Ecto neural progenitor cell (in vitro differentiated cells): ENCODE measurements at regions not wholly inside any gene's neighbourhood (a gene's known extent, or its start where the extent isn't known, plus 50 kb on each side); places are given as distances from the start of the nearest gene placed in this dataset.
"Not testable (repeated sequence)": the region's sequence is repeated elsewhere in the genome, so short reads cannot be mapped to it uniquely, and the experiment has no call there.

Source experiments
- DNase-seq: peaks from one replicate; pipeline ENCODE4 v3.0.0-alpha.2; 2018; ENCODE audit warnings: low spot score

DNA sequence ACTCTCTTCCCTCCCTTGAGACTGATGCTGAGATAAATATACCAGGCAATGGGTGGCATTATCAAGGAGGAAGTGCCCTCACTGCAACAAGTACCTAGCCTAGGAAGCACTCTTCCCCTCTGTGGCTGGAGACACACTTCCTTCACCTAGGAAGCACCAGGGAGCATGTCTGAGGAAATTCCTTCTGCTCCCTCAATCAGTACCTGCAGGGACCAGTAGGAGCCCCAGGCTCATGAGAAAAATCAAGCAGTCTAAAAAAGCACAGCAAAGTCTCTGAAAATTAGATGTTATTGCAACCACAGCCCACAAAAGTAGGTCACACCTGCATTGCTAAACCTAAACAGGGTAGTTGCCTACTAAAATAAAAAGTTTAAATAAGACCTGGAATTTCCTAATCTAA is 78.2 kb upstream of the TRPM1 start:
- no peak for DNase-seq

- no peak for DNase-seq
Measured at GRCh38 chr15:31193291-31193690, 91.8 kb upstream of the TRPM1 start.

GRCh38 chr15:31195871-31196270 is 94.3 kb upstream of the TRPM1 start:
- no peak for DNase-seq

GRCh38 chr15:31197497-31198414 is 96.2 kb upstream of the TRPM1 start:
- peak; percentile 75 for DNase-seq

- DNase-seq = peak; percentile 83
Measured at GRCh38 chr15:31200735-31201151, 99.2 kb upstream of the TRPM1 start.

- no peak for DNase-seq
Measured at GRCh38 chr15:31202953-31203352, 101.4 kb upstream of the TRPM1 start.

DNA sequence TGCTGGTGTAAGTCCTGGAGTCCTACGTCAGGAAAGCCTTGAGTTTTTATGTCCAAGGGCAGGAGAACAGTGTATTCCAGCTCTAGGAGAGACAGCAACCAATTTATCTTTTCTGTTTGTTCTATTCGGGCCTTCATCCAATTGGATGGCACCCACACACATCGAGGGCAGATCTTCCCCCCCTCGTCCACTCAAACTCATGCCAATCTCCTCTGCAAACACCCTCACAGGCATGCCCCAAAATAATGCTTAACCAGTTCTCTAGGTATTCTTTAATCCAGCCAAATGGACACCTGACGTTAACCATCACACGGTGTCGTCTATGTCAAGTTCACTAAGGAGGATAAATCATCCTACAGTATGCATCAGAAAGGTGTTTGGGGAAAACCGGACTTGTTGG is 102.5 kb upstream of the TRPM1 start:
- no peak for DNase-seq

DNA sequence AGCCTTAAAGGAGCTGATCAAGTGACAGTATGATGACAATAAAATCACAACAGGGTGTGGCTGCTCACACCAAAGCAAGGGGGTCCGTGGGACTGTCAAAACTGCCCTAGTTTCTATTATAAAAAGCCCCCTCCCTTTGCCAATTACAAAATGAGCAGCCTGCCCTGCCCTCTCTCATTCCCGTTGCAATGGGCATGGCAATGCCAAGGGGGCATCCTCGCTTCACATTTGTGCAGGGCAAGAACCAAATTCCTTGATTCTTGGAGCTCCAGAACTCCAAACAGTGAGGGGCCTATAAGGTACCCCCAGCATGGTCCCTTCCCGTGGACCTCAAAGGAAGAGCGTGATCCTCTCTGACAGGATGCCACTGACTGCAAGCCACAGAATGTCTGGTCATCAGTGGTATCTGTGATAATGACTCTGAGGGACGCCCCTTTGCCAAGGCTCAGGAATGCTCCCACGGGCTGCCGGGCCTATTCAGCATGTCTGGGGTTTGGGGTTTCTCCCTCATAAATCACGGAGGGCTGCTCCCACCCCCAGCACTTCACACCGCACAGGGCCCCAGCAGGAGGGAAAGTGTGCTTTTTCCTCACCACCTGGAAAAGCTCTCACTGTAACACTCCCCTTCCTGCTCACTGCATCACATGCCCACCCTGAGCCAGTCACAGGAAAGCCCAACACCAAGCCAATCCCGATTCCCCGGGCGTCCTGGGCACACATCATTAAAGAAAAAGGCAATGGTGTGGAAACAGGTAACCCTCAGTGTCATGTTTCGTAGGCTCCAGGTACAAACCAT is 105.1 kb upstream of the TRPM1 start:
- no peak for DNase-seq

GRCh38 chr15:31207246-31207645 is 105.7 kb upstream of the TRPM1 start:
- DNase-seq = no peak

GRCh38 chr15:31207861-31208260 is 106.3 kb upstream of the TRPM1 start:
- DNase-seq = not testable (repeated sequence)

DNA sequence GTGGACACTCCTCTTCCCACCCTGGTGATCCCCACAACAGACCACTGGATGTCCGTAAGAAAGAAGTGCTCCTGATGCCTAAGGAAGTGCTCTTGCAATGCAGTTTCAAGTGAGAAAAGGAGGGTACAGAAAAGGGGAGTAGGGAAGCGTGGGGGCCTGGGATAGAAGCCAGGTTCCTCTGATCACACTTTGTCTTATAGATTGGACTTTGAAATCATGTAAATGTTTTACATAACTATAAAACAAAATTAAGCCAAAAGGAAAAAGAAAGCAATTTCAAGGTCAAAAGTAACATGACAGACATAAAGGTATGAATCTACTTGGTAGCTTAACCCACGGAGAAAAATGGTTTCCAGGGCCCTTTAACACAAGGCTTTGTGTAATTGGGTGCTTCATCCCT is 107.3 kb upstream of the TRPM1 start:
- DNase-seq = no peak

- no peak for DNase-seq
Measured at GRCh38 chr15:31211353-31211752, 109.8 kb upstream of the TRPM1 start.

DNA sequence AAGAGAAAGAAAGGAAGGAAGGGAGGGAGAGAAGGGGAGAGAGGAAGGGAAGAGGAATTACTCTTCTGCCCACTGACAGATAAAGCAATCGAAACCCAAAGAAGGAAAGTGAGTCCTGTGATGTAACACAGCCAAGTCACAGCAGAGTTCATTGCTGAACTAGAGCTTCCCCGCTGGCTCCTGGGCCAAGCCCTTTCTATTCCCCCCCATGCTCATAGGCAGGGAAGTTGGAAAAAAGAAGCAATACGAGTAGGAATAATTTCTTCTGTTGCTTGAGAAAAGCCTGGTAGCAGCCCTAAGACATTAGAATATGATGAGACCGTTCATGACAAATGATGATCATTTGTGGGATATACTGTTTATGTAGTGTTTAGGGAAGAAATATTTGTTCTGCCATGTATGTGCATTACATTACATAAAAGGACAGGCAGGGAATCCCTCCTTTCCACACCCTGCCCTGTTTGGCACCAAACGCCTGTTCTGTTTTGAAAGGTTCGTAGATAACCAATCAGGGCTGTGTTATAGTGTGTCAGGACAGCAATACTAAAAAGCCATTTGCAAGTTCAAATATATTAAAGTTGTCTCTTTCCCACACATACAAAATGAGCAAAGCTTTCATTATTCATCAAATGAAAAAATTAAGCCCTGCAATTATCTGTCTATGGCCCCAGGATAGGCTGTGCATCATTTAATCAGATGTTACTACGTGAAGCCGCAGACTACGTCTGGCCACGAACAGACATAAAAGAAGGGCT is 111.0 kb upstream of the TRPM1 start:
- no peak for DNase-seq

DNA sequence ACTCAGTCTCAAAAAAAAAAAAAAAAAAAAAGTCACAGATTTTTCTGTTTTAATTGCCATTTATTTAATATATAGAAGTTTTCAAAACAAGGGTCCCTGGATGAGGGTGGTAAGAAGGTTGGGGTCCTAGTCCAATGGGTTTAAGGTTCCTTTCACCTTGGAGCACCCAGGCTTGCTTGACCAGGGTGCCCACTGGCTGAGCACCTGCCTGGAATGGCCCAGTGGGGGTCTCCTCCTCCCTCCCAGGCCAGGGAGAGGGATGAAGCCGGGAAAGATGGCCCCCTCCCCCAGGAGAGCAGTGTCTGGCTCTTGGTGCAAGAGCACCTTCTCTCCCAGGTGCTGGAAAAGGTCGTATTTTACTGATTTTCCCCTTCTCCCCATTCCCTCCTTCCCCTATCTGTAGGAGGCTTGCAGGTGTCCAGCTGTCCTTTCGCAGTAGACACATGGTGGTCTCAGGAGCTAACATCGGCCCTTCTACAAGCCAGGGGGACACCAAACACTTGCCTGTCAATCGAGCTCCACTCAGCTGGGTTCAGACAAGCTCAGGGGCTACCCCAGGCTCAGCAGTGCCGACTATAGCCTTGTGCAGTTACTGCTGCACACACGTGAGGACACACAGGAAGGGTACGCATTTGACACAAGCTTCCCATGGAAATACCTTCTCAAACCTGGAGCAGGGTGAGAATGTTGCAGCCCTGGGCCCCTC is 112.3 kb upstream of the KLF13 start:
- no peak for DNase-seq

DNA sequence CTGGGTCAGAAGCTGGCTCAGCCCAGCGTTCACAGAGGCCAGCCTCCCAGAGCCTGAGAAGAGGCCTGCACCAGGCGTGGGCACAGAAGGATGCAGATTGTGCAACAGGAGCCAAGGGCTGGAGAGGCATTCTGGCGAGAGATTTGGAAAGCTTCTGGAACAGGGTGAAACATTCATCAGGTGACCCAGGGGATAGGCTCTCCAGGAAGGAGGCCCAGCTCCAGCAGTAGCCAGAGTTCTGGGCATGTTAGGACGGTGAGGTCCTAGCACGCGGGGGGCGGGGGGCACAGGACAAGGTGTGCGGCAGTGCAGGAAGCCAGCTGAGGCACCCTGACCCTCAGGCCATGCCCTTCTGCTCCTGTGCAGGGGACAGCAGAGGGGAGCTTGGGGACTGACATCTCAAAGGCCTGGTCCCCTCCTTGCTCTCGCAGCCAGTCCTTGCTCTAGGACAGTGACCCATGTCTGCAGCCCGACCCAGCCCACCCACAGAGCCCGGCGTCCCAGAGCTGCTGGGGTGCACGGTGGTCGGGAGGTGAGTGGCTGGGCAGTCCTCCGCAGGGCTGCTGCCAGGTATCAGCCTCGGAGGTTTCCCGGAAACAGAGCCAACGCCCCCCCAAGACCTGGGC is 111.7 kb upstream of the KLF13 start:
- DNase-seq = no peak

DNA sequence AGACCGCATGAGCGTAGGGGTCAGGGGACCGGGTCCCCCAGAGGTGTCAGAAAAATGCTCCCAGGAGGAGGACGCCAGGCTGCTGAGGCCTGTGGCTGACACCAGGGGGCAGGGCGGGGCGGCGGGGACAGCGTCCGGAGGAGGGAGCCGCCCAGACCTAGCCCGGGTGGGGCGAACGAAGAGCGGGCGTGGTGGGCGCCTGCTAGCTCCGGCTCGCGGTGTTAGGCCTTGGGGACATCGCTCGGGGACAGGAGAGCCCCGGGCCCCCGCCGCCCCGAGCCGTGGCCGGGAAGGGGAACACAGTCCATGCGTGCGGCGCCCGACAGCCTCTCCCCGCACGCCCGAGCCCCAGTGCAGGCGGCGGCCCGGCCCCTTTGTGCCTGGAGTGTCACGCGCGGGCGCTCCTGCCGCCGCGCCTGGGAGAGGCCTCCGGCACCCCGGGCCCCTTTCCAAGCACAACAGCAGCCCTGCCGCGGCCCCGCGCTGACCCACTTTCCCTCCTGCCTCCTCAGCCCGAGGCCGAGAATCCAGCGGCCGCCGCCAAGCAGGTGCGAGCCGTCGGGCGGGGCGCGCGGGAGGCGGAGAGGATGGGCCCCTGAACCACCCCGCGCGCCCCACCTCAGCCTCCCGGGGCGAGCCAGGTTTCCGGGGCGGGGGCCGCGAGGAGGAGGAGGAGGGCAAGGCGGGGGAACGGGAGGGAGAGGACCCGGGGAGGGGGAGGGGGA is 111.0 kb upstream of the KLF13 start:
- DNase-seq = peak; percentile 86

DNA sequence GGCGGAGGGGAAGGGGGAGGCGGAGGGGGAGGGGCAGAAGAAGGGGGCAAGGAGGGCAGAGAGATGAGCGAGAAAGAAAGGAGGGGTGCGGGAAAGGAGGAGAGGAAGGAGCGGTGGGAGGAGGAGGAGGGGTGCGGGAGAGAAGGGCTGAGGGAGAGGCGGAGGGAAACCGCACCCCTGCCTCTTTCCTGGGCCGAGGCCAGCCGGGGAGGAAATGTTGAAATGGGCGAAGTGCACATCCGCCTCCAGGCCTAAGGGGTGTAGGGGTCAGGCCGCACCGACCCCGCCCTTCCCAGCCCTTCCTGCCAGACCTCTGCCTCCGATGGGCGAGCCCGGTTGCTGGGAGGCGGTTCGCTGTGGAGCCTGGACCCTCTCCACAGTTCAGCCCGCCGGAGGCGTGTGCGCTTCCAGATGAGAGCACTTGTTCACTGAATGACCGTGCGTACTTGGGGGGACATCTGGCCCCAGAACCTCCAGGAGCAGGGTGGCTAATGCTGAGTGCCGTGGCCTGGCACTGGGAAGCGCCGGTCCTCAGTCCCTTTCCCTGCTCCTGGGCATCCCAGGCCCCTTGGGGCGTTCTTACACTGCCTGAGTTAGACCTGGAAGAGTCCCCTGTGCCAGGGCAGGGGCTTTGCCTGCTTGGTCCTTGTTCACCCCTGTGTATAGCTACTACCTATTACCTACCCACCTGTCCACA is 110.3 kb upstream of the KLF13 start:
- DNase-seq = peak; percentile 75

DNA sequence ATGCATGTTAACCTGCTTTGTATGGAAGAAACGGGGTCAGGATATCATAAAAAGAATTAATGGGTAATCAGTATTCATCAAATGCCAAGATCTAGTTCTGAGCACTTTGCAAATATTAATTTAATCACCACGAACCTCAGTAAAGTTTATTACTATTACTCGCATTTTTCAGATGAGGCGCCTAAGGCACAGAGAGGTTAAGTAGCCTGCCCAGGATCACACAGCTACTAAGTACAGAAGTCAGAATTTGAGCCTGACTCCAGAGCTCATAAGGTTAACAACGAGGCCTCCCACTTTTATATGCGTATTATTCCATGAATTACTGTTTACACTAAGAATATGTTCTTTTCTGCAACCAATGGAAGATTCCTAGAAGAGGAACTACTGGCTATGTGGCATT is 109.6 kb upstream of the KLF13 start:
- DNase-seq = no peak

- no peak for DNase-seq
Measured at GRCh38 chr15:31217566-31218270, 108.9 kb upstream of the KLF13 start.
